HG03159 (cell line): ENCODE measurements at regions not wholly inside any gene's neighbourhood (a gene's known extent, or its start where the extent isn't known, plus 50 kb on each side); places are given as distances from the start of the nearest gene placed in this dataset.

Experiments used
- ATAC-seq: cut with Tn5 transposase; IDR thresholded peaks from one replicate; pipeline ENCODE4 v1.9.1; 2021; ENCODE audit warnings: mild to moderate bottlenecking, moderate library complexity; ENCODE audit not compliant: unreplicated experiment

DNA sequence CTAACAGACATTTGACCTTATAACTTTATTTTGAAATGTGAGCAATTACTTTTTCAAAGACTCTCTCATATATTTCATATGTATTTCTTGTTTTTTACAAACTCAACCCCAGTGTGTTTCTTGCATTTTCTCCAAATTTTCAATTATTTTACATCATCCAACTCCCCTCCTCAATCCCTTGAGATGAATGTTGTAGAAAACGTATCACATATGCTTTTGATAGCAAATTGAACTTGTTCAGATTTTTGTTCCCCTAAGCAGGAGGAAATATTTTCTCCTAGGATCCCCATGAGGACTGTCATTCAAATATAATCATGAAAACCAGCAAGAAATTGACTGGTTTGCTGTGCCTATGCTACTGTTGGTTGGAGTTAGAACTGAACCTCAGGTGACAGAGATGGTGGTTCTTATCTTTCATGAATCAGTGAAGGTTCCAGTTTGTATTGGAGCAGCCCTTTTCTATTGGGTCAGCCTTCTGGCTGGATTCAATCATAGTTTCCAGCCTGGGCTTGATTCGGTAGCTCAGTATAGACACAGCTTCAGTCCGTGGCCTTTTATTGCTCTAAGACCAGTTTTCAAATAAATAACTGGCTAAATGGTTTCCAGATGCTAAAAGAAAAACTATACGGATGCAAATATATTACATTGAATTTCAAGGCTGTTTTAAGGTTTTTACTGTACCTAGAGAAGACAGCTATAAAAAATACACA lies 591.0 kb downstream of the EPHA4 start:
- no peak for ATAC-seq

DNA sequence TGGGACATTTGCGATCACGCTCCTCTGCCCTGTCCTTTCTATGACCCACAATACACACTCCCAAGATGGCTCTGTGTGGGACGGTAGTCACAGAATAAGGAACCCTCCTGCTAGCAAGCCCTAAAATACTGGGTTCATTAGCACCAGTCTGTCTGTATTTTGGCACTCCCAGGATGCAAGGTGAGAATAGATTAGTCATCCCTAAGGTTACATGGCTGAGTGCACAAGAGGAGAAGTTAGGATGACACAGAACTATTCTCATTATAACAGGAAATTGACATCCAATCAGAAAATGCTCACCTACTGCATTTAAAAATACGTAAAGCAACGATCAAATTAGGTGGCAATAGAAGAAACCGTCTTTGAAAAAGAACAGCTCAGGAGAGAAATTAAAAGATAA lies 590.2 kb downstream of the EPHA4 start:
- no peak for ATAC-seq

DNA sequence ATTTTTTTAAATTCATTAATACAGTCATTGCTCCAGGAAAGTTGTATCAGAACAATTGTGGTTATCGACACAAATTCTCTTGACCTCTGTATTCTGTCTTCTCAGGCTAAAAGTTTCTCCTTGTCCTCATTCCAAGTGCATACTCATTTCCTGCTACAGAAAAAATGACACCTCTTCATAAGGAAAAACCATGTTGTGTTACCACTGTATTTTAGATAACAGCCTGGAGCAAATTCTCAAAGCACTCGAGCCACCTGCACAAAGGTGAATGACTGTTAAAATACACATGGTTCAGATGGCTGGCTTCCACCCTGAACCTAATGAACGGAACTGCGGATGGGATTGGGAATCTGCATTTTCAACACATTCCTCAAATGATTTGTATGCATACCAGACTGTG lies 586.5 kb downstream of the EPHA4 start:
- no peak for ATAC-seq

DNA sequence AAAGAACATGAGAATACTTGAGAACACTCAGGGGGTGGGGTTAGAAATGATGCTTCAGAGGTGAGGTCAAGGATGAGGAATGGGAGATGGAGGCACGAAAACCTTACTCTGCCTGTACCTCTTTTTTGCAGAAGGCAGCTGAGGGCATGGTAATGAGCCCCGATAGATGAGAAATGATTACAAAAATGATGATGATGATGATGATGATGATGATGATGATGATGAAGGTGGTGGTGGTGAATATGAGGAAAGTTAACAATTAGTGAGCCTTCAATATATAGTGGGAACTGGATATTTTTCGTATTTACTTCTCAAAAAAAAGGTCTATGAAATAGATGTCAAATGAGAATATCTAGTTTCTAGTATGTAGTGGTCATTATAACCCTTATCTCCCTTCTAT lies 584.3 kb downstream of the EPHA4 start:
- ATAC-seq: no peak

DNA sequence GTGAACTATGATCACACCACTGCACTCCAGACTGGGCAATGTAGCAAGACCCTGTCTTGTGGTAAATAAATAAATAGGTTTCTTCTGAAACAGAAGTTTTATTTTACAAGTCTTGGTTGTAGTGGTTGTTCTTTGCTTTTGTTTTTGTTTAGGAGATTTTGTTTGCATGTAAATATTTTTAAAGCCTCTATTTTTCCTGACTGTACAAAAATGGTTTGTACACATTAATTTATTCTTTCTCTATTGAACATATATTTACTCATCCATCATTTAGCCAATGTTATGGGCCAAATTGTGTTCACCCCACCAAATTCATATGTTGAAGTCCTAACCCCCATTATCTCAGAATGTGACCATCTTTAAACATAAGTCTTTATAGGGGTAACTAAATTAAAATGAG lies 580.1 kb downstream of the EPHA4 start:
- ATAC-seq: no peak

DNA sequence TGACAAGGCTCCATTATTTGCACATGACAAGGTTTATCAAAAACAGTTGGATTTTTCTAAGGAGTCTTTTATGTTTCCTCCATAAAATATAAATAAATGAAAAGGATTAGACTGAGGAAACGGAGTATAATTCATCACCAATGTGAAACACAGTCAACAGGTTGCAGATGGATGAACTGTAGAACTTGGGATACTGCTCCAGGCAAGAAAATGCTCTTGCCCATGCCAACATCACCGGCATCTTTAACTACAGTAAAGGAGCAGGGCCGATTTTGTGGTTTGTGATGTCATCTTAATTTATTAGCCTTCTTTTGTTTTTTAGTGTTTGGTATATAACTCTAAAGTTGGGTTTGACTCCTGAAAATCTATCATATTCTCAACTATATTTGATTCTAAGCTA lies 577.3 kb downstream of the EPHA4 start:
- ATAC-seq: no peak

DNA sequence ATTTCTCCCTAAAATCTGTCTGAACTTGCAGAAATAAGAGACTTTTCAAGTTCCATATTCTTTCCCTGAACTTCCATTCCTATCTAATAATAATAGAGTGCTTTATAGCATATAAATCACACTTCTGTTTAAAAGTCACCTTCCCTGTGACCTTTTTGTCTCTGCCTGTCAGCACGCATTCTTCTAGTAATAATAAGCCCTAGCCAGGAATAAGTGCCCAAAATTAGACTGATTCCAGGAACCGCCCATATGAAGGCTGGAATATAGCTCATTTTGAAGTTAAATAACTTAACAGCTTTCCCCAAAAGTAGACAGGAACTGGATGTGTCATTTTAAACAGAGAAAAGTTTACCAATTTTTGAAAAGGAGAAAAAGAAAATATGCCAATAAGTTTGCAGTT lies 576.5 kb downstream of the EPHA4 start:
- ATAC-seq: no peak

DNA sequence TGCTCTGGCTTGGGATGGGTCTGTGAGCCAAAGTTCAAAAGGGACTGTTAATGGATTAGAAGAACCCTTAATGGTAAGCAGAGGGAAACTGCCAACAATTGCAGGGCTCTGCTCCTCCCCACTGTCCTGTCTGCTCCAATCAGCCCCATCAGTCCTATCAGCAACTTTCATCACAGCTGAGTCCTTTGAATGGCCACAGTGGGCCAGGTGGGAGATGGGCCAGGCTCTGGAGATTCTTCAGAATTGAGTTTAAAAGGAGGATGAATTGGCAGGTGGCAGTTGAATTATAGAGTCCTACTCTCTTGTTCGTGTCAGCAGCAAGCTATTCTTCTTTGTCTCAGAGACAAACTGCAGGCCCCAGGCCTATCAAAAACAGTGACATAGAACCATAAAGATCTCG lies 573.9 kb downstream of the EPHA4 start:
- ATAC-seq: no peak

DNA sequence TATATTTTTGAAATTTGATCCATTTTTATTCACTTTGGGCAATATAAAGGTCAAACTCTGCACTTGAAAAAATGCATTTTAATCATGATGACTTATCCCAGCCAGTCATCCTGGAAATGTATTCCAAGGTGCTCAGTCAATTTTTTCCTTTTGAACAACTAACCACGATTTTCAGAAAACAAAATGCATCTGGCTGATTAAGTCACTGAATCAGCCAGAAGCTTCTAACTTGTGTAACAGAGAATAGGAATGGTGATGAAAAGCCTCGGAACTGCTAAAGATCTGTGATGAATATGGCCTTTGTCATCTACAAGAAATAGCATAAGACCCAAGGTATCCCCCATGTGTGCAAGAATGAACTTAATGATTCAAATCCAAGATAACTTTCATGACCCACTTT lies 572.7 kb downstream of the EPHA4 start:
- no peak for ATAC-seq

DNA sequence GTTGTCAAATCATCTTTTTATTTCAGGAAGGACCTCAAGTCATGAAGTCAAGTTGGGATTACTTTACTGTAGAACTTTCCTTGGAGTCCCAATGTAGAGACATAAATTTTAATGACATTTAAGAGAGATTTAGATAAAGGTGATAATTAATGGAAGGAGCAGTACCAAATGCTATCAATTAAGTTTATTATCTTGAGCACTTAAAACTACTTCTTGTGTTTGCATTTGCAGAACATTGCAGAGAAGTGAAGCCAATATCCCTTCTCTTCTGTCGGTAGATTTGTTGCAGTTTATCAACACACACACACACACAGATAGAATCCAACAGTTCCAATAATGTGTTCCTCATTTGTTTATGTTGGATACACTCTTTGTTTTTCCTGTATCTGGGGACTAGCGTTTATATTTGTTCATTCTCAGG lies 570.7 kb downstream of the EPHA4 start:
- ATAC-seq: no peak

DNA sequence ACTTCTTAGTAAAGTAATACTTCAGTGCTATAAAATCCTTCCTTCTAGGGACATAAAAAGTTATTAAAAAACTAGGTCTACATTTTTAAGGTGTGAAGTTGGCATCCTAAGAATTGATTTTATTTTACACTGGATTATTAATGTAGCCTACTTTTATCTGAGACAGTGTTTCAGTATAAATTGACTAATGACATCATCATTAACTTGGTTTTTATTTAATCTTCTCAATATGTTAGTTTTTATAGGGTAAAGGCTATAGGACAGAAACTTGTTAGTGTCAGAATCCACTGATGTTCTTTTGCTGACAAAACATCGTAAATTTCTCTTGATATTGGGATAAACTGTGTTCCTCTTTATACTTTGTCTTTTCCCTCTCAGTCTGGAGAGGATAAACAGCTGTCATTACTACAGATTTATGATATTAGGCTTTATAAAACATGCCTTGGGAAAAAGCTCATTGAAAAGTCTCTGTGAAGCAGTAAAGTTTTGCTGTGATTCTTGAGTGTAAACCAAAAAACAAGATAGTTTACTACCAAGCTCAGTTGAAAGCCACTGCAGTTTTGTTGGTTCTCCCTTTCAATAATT lies 569.9 kb downstream of the EPHA4 start:
- ATAC-seq: no peak

DNA sequence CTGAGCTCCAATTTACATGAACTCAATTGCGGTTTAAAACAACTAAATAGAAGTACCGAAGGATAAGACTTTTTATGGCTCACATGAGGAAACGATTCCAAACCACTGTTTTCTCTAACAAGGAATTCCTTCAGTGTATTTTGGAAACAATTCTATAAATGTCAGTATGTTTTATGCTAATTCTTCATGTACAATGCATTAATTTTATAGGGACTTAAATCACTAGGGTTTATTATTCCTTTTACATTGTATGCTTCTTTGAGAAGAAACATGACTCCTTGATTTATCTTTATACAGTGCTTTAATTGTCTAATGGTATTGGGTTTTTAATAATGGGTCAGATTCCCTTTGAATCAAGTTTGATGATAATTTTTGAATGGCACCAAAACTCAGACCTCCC lies 566.8 kb downstream of the EPHA4 start:
- ATAC-seq: no peak

DNA sequence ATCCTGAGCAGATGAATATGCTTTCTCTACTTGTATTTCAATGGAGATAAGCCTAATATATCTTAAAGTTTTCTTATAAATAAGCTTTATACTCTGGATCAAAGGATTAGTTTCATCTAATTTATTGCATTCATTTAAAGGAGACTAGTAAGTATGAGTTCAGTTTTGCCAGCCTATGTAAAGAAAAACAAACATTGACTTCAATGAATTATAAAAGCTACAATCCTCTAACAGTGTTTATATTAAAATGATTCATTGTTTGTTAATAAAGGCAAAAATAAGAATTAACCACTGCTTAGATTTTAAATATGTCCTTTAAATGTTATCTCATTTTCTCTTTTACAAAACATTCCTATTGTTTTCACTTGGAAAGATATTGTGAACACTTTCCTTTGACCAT lies 566.0 kb downstream of the EPHA4 start:
- no peak for ATAC-seq

DNA sequence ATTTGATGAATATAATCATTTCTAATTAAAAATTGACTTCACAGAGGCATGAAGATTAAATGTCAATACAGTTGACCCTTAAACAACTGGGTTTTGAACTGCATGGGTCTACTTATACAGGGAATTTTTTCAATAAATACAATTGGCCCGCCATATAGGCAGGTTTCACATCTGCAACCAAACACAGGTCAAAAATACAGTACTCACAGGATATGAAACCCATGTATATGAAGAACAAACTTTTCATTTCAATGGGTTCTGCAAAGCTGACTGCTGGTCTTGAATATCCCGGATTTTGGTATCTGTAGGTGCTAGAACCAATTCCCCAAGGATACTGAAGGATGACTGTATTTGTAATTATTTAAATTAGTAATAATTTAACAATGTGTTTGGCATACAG lies 555.6 kb downstream of the EPHA4 start:
- no peak for ATAC-seq

DNA sequence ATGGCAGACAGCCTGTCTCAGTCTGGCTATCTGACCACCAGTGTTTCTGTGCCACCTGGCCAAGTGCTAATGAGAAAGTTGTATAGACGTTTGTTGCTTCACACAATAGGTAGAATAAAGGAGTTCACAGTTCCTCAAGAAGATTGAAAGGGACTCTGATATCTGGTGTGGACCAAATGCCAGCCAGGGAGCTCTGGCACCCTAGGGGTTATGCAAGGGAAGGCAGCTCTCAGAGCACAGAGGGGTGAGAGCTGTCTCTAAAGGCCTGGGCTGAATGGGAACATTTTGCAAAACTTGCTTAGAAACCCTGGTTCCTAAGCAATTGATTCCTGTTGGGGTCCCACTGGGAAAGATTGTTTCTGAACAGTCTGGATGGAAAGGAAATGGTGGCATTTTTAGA lies 553.8 kb downstream of the EPHA4 start:
- no peak for ATAC-seq

DNA sequence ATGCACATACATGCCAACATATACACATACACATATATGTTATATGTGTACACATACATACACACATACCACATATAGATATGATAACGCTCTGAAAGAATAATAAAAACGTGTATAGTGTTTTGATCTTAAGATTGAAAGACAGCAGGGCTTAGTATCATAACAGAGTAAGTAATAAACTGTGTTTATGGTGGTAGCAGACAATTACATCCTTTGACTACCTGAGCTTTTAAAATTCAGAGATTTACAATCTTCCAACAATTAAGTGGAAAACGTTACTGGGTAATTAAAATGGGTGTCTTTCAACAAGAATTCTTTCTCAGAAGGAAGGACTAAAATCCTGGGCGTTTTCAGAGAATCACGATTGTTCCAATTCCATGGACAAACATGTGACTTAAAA lies 552.4 kb downstream of the EPHA4 start:
- ATAC-seq: no peak

DNA sequence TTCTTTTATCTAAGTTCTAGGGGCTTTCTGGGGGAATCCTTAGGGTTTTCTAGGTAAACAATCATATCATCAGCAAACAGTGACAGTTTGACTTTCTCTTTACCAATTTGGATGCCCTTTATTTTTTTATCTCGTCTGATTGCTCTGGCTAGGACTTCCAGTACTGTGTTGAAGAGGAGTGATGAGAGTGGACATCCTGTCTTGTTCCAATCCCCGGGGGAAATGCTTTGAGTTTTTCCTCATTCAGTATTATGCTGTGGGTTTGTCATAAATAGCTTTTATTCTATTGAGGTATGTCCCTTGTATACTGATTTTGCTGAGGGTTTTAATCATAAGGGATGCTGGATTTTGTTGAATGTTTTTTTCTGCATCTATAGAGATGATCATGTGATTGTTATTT lies 549.5 kb downstream of the EPHA4 start:
- ATAC-seq: no peak

DNA sequence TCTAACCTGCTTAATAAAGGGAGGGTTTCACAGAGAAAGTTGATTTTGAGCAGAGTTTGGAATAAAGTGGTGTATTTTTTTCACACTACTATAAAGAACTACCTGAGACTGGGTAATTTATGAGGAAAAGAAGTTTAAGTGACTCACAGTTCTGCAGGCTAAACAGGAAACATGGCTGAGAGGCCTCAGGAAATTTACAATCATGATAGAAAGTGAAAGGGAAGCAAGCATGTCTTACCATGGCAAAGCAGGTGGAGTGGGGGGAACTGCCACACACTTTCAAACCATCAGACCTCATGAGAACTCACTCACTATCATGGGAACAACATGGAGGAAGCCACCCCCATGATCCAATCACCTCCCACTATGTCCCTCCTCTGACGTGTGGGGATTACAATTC lies 546.7 kb downstream of the EPHA4 start:
- ATAC-seq: peak; percentile 58

DNA sequence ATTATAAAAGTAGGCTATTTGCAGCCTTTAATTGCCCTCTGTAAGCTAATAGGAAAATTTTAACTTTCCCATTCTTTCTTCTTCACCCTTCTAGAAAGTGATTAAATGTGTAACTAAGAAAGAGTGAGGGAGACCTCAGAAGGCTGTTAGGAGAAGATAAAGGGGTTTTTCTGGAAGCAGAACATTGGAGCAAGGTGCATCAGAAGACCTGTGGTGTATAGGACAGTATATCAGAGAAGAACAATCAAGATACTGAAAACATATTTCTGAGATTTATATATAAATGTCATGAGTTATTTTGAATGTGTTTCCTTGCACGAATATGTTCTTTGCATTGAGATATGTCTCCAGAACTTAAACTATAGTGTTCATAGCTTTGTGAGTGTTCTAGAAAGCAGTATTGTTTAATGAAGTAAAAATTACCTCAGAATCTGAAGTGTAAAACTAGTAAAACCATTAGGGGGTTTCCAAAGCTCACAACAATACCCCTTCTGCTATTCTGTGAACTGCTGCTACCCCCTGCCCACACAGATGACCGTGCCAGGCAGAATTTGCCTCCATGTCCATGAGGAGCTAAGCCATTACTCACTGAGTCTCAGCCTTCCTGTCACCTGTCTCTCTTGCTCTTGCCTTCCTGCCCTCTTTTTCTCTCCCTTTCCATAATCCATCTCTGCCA lies 537.9 kb downstream of the EPHA4 start:
- ATAC-seq: no peak

DNA sequence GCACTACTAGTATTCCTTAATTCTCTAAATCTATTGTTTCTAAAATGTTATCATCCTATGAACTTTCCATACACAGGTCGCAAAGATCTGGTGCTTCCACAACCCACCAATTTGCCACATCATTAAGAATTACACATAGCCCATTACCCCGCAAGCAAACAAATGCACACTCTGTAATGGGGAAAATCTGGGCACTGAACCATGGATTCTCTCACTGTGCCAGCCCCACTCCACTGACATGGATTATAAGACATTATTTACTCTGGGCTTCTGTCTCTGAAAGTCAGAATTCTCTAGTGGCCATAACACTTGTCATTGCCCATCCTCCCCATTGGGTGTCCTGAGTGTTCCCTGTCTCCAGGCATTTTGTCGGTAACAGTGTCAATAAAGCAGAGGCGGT lies 537.1 kb downstream of the EPHA4 start:
- ATAC-seq: no peak

DNA sequence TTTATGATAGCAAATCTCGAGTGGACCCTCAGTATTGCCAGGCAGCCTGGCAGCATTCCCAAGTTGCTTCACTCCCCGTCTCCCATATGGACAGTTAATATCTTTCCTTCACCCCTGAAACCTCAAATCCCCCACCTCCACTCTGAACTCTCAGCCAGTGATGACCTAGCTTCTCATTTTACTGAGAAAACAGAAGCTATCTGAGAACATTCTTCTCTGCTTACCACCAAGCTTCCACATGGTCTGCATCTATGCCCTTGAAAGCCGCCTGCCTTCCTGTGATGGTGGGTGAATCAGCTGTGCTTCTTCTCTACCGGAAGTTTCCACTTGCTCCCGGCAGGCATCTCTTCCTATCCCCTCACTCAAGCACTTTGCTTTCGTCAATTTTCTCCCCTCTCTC lies 529.2 kb downstream of the EPHA4 start:
- no peak for ATAC-seq

DNA sequence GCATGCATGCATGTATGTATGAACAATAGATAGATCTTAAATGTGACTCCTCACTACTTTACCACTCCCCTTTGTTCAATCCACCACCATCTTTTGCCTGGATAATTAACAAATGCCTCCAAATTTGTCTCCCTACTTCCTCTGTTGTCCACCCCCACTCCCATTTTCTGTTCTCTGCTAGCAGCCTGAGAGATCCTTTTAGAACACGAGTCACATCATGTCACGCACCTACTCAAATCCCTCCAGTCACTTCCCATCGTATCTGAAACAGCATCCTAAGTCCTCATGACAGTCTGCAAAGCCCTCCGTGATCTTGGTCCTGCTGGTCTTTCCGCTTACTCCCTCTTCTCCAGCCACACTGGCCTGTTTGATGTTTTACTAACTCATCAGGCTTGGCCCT lies 527.3 kb downstream of the EPHA4 start:
- ATAC-seq: no peak
